ENCODE measurements at regions not wholly inside any gene's neighbourhood (a gene's known extent, or its start where the extent isn't known, plus 50 kb on each side); places are given as distances from the start of the nearest gene placed in this dataset.

GRCh38 chr7:116315293-116315692 is 105.0 kb downstream of the TES start:
- TF ChIP-seq EZH2 (optimal IDR thresholded peaks at IDR 0.05; ENCODE audit: low read depth, low read length): no peak
- TF ChIP-seq CTCF (IDR thresholded peaks at IDR 0.05; ENCODE audit: low read length): no peak
